ENCODE measurements at regions not wholly inside any gene's neighbourhood (a gene's known extent, or its start where the extent isn't known, plus 50 kb on each side); places are given as distances from the start of the nearest gene placed in this dataset.

DNA sequence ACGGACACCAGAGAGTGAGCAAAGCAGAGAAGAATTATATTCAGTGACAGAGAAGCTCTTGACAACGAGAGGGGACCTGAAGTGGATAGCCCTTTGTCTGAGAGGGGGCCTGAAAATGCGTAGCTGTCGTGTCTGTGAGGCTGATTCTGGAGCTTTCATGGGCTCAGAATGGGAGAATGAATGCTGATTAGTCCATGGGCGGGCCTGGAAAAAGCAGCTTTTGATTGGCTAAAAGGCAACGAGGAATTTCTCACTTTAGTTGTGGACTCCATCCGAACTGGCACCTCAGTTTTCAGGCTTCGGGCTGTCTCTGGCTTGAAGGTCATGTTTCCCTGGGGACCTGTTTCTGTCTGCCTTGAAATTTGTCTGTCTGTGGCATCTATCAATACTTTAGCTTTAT lies 487.1 kb downstream of the TECRL start:
- Histone ChIP-seq H3K36me3 (ENCODE audit: low read depth, missing control alignments) (no peaks in the 10 kb centered on the region), H3K27ac (no peak overlapping the region), H3K4me3 (no peak overlapping the region), H3K9me3 (no peaks in the 10 kb centered on the region), H3K27me3 (no peaks in the 10 kb centered on the region), H3K4me1 (no peaks in the 10 kb centered on the region)
- 65 to 73% methylated on average over 8 of the region's 8 CpGs for WGBS, 2 donors
- DNase-seq = no peak
- intact Hi-C loops (cut with DNase I; ENCODE audit: low total_unique reads) = no loop called here
- no peak for TF ChIP-seq CTCF (IDR thresholded peaks at IDR 0.05)
- TF ChIP-seq POLR2A (IDR thresholded peaks at IDR 0.05) = no peak

- no peak for TF ChIP-seq CTCF (IDR thresholded peaks at IDR 0.05)
- no peak for TF ChIP-seq POLR2A (IDR thresholded peaks at IDR 0.05)
- Histone ChIP-seq H3K27me3 (no peaks in the 10 kb centered on the region), H3K4me3 (no peak overlapping the region), H3K4me1 (no peaks in the 10 kb centered on the region), H3K9me3 (no peaks in the 10 kb centered on the region), H3K27ac (no peak overlapping the region), H3K36me3 (ENCODE audit: low read depth, missing control alignments) (no peaks in the 10 kb centered on the region)
- intact Hi-C loops (cut with DNase I; ENCODE audit: low total_unique reads) = no loop called here
- WGBS, 2 donors = 67 to 87% methylated on average over 10 of the region's 10 CpGs
- DNase-seq = no peak
These were observed 487.7 kb downstream of the TECRL start for GRCh38 chr4:63921561-63921960.

DNA sequence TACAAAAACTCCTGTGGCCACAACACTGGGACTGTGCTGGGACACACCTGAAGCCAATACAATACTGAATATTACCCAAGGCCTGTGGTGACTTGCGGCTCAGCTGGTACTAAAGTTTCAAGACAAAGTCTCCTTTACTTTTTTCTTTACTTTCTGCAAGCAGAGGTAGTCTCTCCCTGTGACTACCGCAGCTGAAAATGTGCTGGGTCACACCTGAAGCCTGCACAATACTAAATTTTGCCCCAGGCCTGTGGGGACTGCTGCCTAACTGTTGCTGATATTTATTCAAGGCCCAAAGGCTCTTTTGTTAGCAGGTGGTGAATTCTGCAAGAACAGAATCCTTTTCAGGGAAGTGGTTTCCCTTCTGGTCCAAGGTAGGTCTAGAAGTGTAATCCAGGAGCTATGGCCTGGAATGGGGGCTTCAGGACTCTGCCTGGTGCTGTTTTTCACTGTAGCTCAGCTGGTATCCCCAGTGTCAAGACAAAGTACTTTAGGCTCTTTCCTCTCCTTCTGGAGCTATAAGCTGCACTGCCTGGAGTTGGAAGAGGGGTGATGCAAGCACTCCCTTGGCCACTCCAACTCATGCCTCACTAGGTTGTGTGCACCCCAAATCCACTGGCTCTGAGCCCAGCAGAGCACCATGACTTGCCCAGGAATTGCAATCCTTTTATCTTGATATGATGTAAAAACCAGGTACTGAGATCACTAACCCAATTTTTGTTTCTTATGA lies 489.4 kb downstream of the TECRL start:
- no peak for DNase-seq
- 80 to 86% methylated on average over 2 of the region's 2 CpGs for WGBS, 2 donors
- Histone ChIP-seq H3K27ac (no peak overlapping the region), H3K36me3 (ENCODE audit: low read depth, missing control alignments) (no peaks in the 10 kb centered on the region), H3K27me3 (no peaks in the 10 kb centered on the region), H3K4me1 (no peaks in the 10 kb centered on the region), H3K9me3 (no peaks in the 10 kb centered on the region), H3K4me3 (no peak overlapping the region)
- intact Hi-C loops (cut with DNase I; ENCODE audit: low total_unique reads) = no loop called here
- TF ChIP-seq POLR2A (IDR thresholded peaks at IDR 0.05) (no peak), CTCF (IDR thresholded peaks at IDR 0.05) (no peak)

DNA sequence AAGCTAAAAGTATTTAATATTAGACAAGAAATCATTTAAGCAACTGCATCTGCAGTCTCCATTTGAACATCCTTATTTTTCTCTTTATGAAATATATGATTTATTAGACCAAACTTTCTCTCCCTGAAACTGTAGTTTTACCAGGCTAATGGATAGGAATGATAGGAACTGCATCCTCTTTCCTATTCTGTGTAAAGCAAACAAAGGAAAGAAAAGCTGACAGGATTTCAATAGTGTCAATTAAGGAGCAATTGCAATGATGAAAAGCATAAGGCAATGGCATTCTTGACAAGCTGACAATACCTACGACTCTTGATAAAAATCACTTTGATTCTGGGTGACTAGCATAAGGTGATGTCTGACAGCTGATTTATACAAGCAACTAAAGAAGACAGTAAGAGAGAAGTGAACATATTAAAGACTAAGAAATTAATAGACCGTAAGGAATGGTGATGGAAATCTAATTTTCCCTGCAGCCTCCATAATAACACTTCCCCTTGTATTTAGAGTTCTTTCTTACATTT lies 502.5 kb downstream of the TECRL start:
- Histone ChIP-seq H3K4me3 (no peak overlapping the region), H3K4me1 (no peaks in the 10 kb centered on the region), H3K27me3 (no peaks in the 10 kb centered on the region), H3K9me3 (no peaks in the 10 kb centered on the region), H3K27ac (no peak overlapping the region), H3K36me3 (ENCODE audit: low read depth, missing control alignments) (no peaks in the 10 kb centered on the region)
- intact Hi-C loops (cut with DNase I; ENCODE audit: low total_unique reads) = no loop called here
- TF ChIP-seq CTCF (IDR thresholded peaks at IDR 0.05) (no peak), POLR2A (IDR thresholded peaks at IDR 0.05) (no peak)
- WGBS, 2 donors = 82 to 95% methylated on average over 2 of the region's 2 CpGs
- DNase-seq = no peak

GRCh38 chr4:63904201-63904600 lies 505.0 kb downstream of the TECRL start:
- Histone ChIP-seq H3K4me1 (no peaks in the 10 kb centered on the region), H3K27me3 (no peaks in the 10 kb centered on the region), H3K27ac (no peak overlapping the region), H3K9me3 (no peaks in the 10 kb centered on the region), H3K36me3 (ENCODE audit: low read depth, missing control alignments) (no peaks in the 10 kb centered on the region), H3K4me3 (no peak overlapping the region)
- intact Hi-C loops (cut with DNase I; ENCODE audit: low total_unique reads) = no loop called here
- no peak for DNase-seq
- WGBS, 2 donors = 55 to 69% methylated on average over 3 of the region's 3 CpGs
- no peak for TF ChIP-seq POLR2A (IDR thresholded peaks at IDR 0.05)
- no peak for TF ChIP-seq CTCF (IDR thresholded peaks at IDR 0.05)

Measured in testis (tissue), 2 donors.